Jurkat, Clone E6-1 (cell line): ENCODE measurements at regions not wholly inside any gene's neighbourhood (a gene's known extent, or its start where the extent isn't known, plus 50 kb on each side); places are given as distances from the start of the nearest gene placed in this dataset.
"Not testable (repeated sequence)": the region's sequence is repeated elsewhere in the genome, so short reads cannot be mapped to it uniquely, and the experiment has no call there.

Source experiments
- DNase-seq: peaks from one replicate; pipeline ENCODE4 v3.0.0-alpha.2; 2011; ENCODE audit warnings: low read depth, low spot score
- H3K4me3 ChIP-seq: 2 replicates; pipeline ENCODE4 v1.5.1; 2011; ENCODE audit warnings: mild to moderate bottlenecking, low read length, control low read depth, moderate library complexity

- no peak overlapping the region for H3K4me3 ChIP-seq
- DNase-seq, result no peak
These were observed 906.9 kb upstream of the RAG2 start for GRCh38 chr11:37504921-37505320.

DNA sequence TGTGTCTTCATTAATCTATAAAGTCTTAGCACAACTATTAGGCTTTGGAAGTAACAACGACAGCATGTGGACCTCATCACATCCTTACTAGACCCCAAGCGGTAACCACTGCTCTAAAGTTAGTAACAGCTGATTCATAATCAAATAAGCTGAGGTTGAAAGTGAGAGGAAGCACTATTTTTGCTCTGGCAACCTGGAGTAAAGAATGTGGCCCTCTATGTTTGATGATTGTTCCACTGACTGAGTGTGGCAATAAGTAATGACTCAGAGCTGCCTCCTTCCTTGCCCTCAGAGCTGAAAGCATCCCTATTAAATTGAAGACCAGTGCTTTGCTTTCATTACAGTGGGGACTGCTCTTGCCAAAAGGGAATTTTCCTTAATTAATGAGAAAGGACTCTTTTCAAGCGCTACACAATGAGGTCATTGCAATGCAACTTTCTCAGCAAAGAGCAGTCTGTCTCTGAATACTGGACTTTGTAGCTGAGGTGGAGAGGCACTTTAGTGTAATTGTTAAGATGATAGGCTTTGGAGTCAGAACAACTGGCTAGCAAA, 906.1 kb upstream of the RAG2 start:
- DNase-seq, result no peak
- H3K4me3 ChIP-seq, result no peak overlapping the region

DNA sequence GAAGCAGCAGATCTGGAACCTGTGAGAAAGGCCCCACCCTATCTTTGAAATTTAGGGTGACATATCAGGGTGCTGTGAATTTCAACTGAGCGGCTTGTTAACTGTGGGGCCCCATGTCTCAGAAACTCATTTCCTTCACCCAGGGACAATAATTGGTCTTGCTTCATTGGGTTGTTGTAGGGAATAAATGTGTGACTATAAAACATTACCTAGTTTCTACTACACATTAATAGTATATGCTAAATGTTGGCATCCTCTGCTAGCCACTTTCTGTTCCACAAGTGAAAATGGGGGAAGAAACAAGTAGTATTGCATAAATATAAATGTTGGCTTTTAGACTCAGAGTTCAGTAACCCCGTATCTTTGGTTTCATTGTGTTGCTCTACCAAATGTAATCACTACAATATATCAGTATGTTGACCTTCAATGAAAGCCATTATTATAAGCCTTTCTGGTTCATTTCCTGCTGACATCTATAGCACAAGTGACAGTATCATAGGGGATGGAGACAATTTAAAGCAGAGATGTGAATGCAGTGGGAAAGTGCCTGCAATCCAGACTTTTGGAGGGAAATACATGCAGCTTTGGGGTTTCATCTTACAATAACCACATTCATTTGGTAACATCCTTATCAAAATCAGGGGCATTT, 905.5 kb upstream of the RAG2 start:
- no peak overlapping the region for H3K4me3 ChIP-seq
- no peak for DNase-seq

DNA sequence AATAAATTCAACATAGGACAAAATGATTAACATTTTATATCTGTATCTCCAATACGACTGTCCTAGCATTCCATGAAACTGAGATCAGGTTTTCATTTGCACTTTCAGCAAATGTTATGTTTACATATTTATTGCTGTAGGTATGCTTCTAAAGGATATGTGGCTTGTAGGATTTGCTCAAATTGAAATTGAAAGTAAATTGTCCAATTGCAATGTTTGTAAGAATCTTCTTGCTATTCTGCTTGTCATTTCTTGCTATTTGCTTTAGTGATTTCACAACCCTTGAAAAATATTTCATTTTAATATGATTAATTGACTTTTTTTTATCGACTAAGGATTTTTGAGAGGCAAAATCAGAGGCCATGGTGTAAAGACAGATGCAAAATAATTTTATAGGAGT, 904.2 kb upstream of the RAG2 start:
- no peak for DNase-seq
- H3K4me3 ChIP-seq, result no peak overlapping the region

GRCh38 chr11:37500425-37500824, 902.4 kb upstream of the RAG2 start:
- H3K4me3 ChIP-seq, result no peak overlapping the region
- no peak for DNase-seq

GRCh38 chr11:37497326-37497725, 899.3 kb upstream of the RAG2 start:
- H3K4me3 ChIP-seq, result no peak overlapping the region
- DNase-seq, result no peak

GRCh38 chr11:37496201-37496600, 898.2 kb upstream of the RAG2 start:
- no peak overlapping the region for H3K4me3 ChIP-seq
- DNase-seq, result no peak

DNA sequence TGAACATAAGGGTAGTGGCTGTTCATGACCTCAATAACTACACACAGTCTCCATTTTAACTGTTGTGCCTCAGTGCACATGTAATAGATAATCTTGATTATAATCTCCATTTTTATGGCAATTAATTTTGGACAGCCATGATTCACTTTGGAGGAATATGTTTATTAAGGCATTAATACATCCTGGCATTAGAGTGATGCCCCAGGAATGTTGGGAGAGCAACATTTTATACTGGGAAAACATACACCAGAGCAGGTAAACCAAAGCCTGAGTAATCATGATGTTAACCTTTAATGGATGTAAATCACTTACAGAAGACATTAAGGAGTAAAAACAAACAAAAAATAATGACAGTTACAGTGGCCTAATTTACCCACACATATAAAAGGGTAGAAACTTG, 886.3 kb upstream of the RAG2 start:
- H3K4me3 ChIP-seq, result no peak overlapping the region
- no peak for DNase-seq

DNA sequence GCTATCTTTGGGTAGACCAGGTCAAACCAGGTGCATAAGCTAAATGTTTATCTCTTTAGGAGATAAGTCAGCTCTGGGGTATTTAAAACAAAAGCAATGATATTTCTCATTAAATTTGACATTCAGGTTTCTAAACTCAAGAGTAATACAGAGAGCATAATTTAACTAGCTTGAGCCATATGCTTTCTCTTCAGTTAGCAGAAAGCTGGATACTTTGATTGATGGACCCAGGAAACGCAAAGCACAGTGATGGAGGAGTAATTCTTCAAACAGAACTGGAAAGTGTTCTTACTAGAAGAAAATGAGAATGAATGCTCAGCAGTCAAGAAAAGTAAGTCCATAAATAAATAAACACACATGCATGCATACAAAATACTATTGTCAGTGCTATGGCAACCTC, 885.7 kb upstream of the RAG2 start:
- no peak for DNase-seq
- H3K4me3 ChIP-seq, result no peak overlapping the region

GRCh38 chr11:37474889-37475288, 876.9 kb upstream of the RAG2 start:
- no peak overlapping the region for H3K4me3 ChIP-seq
- no peak for DNase-seq

DNA sequence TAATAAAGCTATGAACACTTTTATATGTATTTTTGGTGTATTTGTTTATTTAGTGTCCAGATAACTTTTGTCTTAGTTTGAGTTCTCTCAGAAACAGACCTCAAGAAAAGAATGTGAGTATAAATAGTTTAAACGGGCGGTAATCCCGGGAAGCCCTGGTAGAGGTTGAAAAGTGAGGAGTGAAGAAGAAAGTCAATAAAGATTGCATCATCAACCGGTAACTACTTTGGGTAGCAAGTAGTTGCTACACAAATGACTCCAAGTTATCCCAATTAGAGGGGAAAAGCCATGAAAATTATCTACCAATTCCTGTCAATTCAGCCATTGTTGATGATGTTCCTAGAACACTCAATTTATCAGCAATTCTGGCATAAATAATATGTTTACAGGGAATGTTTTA, 870.3 kb upstream of the RAG2 start:
- no peak overlapping the region for H3K4me3 ChIP-seq
- DNase-seq, result no peak

DNA sequence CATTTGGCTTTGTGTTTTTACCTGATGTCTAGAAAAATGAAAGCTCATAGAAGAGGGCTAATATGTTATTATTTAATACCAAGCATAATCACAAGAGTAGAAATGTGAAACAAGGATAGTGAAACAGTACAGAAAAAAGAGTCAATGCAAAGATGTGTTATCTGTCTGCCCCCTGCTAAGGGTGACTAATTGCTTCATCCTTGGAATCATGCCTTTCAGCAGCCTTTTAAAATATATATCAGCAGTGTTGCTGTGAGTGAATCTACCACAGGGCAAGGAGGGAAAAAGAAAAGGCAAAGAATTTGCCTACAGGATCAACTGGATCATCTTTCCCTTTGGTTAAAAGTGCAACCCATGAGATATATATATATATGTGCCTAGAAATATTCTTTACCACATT, 867.2 kb upstream of the RAG2 start:
- no peak overlapping the region for H3K4me3 ChIP-seq

DNA sequence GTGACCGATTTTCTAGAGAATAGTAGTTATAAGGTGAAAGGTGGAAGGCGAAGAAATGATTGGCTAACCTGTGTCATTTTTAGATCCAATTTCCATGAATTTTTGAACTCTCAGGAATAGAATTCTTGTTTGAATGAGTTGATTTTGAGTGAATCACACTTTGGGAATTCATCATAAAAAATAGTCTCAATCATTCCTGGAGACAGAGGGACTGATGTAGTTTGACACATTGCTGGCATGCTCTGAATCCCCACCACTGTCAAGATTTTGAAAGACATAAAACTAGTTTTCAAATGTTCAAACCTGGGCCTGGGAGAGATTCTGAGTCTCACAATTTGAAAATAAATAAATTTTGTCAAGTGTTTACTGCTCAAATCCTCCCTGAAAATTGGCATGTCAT, 861.4 kb upstream of the RAG2 start:
- no peak overlapping the region for H3K4me3 ChIP-seq
- DNase-seq, result no peak

More for the DNA sequence above, 867.2 kb upstream of the RAG2 start:
- DNase-seq, result no peak

DNA sequence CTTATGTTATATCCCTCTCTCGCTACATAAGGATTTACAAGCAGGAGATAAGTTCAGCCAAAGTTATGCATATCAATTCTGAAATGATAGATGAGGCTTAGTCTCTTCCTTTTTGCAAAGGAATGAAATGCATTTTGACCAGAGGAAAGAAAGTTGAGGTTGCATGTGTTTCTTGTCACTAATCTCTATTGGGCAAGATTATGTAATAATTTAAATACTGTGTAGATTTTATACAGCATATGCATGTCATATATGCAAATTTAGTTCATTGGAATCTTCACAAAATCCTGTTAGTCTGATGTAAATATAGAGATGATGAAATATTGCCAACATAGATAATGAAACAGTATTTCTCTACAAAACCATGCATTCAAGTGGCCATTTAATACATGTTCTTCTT, 858.7 kb upstream of the RAG2 start:
- DNase-seq, result no peak
- no peak overlapping the region for H3K4me3 ChIP-seq

DNA sequence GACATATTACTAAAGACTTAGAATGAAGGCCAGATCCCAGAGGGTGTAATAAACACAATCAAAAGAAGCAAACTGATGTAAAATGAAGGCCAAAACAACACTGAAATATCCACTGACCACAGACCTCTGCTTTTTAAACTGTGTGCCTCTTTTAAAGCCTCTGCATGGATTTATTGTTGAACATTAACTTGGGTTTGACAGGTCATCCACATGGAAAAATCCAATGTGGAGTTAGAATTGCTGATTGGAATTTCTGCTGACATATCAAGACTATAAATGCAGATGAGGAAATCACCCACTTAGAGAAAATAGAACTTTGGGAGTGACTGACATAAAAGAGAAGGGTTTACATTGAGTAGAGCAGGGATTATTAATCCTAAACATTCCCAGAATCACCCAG, 853.9 kb upstream of the RAG2 start:
- no peak overlapping the region for H3K4me3 ChIP-seq
- DNase-seq, result no peak

DNA sequence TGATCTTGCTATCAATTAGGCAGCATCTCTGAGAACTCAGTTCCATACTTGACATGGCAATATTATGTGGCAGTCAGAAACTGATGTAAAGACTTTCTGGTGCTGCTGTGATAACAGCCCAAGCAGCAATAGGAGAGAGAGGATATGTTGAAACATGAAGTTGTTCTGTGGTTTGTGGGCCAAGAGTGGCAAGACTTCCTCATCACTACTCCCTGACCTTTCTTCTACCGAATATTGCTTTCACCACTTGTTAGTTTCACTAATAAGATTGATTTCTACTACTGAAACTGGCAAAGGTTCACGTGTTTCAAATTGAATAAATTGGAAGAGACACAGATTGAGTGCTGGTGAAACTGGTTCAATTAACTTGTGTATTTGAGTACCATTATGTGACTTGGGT, 852.6 kb upstream of the RAG2 start:
- no peak overlapping the region for H3K4me3 ChIP-seq
- peak; percentile 19 for DNase-seq

DNA sequence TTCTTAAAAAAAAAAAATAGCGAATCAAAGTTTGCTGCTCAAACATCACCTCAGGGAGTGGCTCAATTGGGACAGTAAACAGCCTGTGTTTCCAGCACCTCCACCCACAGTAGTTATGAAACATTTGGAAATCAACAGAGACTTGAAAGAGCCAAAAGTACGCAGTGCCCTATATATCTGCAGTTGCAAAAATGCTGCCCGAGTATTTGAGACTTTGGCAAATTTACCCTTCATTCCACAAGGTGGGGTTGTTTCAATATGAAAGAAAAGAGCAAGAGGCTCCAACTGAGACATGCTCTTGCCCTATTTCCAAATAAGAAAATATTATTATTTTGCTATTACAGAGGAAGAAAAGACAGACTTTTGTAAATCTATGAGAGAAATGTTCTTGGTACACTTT, 851.1 kb upstream of the RAG2 start:
- H3K4me3 ChIP-seq, result no peak overlapping the region
- DNase-seq, result peak; percentile 21

GRCh38 chr11:37442576-37442975, 844.5 kb upstream of the RAG2 start:
- no peak overlapping the region for H3K4me3 ChIP-seq
- DNase-seq, result no peak

- not testable (repeated sequence) for H3K4me3 ChIP-seq, DNase-seq
These were observed 833.7 kb upstream of the RAG2 start for GRCh38 chr11:37431633-37432230.

GRCh38 chr11:37430966-37431632, 833.1 kb upstream of the RAG2 start:
- DNase-seq, result not testable (repeated sequence)

DNA sequence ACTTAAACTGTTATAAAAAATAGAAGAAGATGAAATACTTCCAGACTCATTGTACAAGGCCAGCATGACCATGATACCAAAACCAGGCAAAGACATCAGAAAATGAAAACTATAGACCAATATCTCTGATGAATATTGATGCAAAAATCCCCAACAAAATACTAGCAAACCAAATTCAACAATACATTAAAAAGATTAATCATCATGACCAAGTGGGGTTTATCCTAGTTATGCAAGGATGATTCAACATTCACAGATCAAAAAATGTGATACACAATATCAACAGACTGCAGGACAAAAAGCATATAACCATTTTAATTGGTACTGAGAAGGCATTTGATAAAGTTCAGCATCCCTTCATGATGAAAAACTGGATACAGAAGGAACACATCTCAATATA, 824.5 kb upstream of the RAG2 start:
- no peak overlapping the region for H3K4me3 ChIP-seq
- no peak for DNase-seq

More at GRCh38 chr11:37430966-37431632, 833.1 kb upstream of the RAG2 start:
- not testable (repeated sequence) for H3K4me3 ChIP-seq
